HG03025 (cell line): ENCODE measurements at regions not wholly inside any gene's neighbourhood (a gene's known extent, or its start where the extent isn't known, plus 50 kb on each side); places are given as distances from the start of the nearest gene placed in this dataset.
"Not testable (repeated sequence)": the region's sequence is repeated elsewhere in the genome, so short reads cannot be mapped to it uniquely, and the experiment has no call there.

Experiments used
- ATAC-seq: cut with Tn5 transposase; IDR thresholded peaks from one replicate; pipeline ENCODE4 v1.9.1; 2021; ENCODE audit warnings: mild to moderate bottlenecking, moderate library complexity; ENCODE audit not compliant: unreplicated experiment, low FRiP score

- no peak for ATAC-seq
Measured at GRCh38 chr18:78857314-78858150, 122.1 kb upstream of the SALL3 start.

GRCh38 chr18:78859686-78860085, 119.9 kb upstream of the SALL3 start:
- no peak for ATAC-seq

- no peak for ATAC-seq
Measured at GRCh38 chr18:78860117-78860516, 119.5 kb upstream of the SALL3 start.

- ATAC-seq = no peak
Measured at GRCh38 chr18:78861116-78861515, 118.5 kb upstream of the SALL3 start.

- no peak for ATAC-seq
Measured at GRCh38 chr18:78861706-78862105, 117.9 kb upstream of the SALL3 start.

GRCh38 chr18:78862395-78862794, 117.2 kb upstream of the SALL3 start:
- ATAC-seq = no peak

- ATAC-seq = no peak
Measured at GRCh38 chr18:78865056-78865598, 114.5 kb upstream of the SALL3 start.

GRCh38 chr18:78865771-78866310, 113.8 kb upstream of the SALL3 start:
- no peak for ATAC-seq

- no peak for ATAC-seq
Measured at GRCh38 chr18:78867131-78867530, 112.5 kb upstream of the SALL3 start.

- no peak for ATAC-seq
Measured at GRCh38 chr18:78868330-78869316, 111.0 kb upstream of the SALL3 start.

GRCh38 chr18:78871618-78872017, 108.0 kb upstream of the SALL3 start:
- ATAC-seq = no peak

GRCh38 chr18:78873926-78874500, 105.6 kb upstream of the SALL3 start:
- no peak for ATAC-seq

- no peak for ATAC-seq
Measured at GRCh38 chr18:78875016-78875777, 104.4 kb upstream of the SALL3 start.

GRCh38 chr18:78875778-78876650, 103.6 kb upstream of the SALL3 start:
- ATAC-seq = no peak

- no peak for ATAC-seq
Measured at GRCh38 chr18:78876868-78877267, 102.8 kb upstream of the SALL3 start.

- no peak for ATAC-seq
Measured at GRCh38 chr18:78878335-78878734, 101.3 kb upstream of the SALL3 start.

- ATAC-seq = not testable (repeated sequence)
Measured at GRCh38 chr18:78879072-78879883, 100.3 kb upstream of the SALL3 start.

- ATAC-seq = no peak
Measured at GRCh38 chr18:78882585-78882984, 97.0 kb upstream of the SALL3 start.
